ENCODE measurements at regions not wholly inside any gene's neighbourhood (a gene's known extent, or its start where the extent isn't known, plus 50 kb on each side); places are given as distances from the start of the nearest gene placed in this dataset.

- no peaks in the 10 kb centered on the region for H3K4me1 Mint-ChIP-seq
- Histone ChIP-seq H3K4me3 (ENCODE audit: low read length) (no peak overlapping the region), H3K36me3 (ENCODE audit: insufficient read depth, low read length) (no peaks in the 10 kb centered on the region), H3K4me1 (ENCODE audit: insufficient read depth, low read length) (no peaks in the 10 kb centered on the region), H3K27me3 (ENCODE audit: insufficient read depth, low read length, poor library complexity, severe bottlenecking) (no peaks in the 10 kb centered on the region), H3K27ac (ENCODE audit: low read depth, low read length) (no peak overlapping the region), H3K9me3 (ENCODE audit: low read length) (no peaks in the 10 kb centered on the region)
- no peak for DNase-seq
- ChIA-PET POLR2A (no interaction called here), CTCF (no interaction called here)
- H3K36me3 Mint-ChIP-seq, result no peaks in the 10 kb centered on the region
- no peak overlapping the region for H3K27ac Mint-ChIP-seq
- H3K27me3 Mint-ChIP-seq, result no peaks in the 10 kb centered on the region
- no peak overlapping the region for H3K4me3 Mint-ChIP-seq
- H3K9me3 Mint-ChIP-seq, result peaks cover 0 to 2% (median 0%) of the 10 kb centered on the region in 5 donors
Measured at GRCh38 chr2:150619607-150620330, 132.3 kb upstream of the RND3 start.

GRCh38 chr2:150618245-150618895 lies 130.9 kb upstream of the RND3 start:
- POLR2A ChIA-PET, result no interaction called here

DNA sequence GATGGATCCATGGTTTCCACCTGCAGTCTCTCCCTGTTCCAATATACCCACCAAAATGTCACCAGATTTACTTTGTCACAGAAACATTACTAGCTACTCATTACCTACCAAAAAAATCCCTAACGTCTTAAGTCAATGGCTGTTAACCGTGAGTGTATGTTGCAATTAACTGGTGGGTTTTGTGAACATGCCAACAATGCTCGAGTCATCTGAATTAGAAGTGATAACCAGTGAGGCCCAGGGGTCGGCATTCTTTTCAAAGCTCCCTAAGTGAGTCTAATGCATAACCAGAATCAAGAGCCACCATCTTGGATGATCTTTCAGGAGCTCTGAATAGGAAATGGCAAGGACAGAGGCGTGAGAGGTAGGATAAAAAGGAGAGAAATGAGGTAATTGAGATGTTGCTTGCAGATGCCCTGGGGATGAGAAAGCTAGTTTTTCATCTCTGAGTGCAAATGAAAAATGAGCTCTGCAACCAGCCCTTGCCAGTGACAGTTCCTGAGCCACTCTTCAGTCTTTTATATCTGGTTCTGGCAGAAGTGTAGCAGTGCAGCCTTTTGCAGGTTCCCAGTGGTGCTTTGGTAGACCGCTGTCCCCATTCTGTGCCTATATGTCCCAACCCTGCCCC lies 130.0 kb upstream of the RND3 start:
- H3K4me3 ChIP-seq (ENCODE audit: low read length), result no peak overlapping the region
- Mint-ChIP-seq H3K27ac (no peak overlapping the region), H3K4me3 (no peak overlapping the region), H3K4me1 (no peaks in the 10 kb centered on the region), H3K9me3 (peaks cover 0 to 2% (median 0%) of the 10 kb centered on the region in 5 donors), H3K27me3 (no peaks in the 10 kb centered on the region), H3K36me3 (no peaks in the 10 kb centered on the region)
- no peak overlapping the region for H3K27ac ChIP-seq (ENCODE audit: low read depth, low read length)
- POLR2A ChIA-PET, result no interaction called here
- H3K9me3 ChIP-seq (ENCODE audit: low read length), result no peaks in the 10 kb centered on the region
- H3K27me3 ChIP-seq (ENCODE audit: insufficient read depth, low read length, poor library complexity, severe bottlenecking), result no peaks in the 10 kb centered on the region
- no peak for DNase-seq
- no peaks in the 10 kb centered on the region for H3K36me3 ChIP-seq (ENCODE audit: insufficient read depth, low read length)
- CTCF ChIA-PET, result no interaction called here
- no peaks in the 10 kb centered on the region for H3K4me1 ChIP-seq (ENCODE audit: insufficient read depth, low read length)

More at GRCh38 chr2:150618245-150618895, 130.9 kb upstream of the RND3 start:
- Histone ChIP-seq H3K4me3 (ENCODE audit: low read length) (no peak overlapping the region), H3K27me3 (ENCODE audit: insufficient read depth, low read length, poor library complexity, severe bottlenecking) (no peaks in the 10 kb centered on the region), H3K36me3 (ENCODE audit: insufficient read depth, low read length) (no peaks in the 10 kb centered on the region), H3K9me3 (ENCODE audit: low read length) (no peaks in the 10 kb centered on the region), H3K4me1 (ENCODE audit: insufficient read depth, low read length) (no peaks in the 10 kb centered on the region), H3K27ac (ENCODE audit: low read depth, low read length) (no peak overlapping the region)
- DNase-seq, result no peak
- H3K9me3 Mint-ChIP-seq, result peaks cover 0 to 2% (median 0%) of the 10 kb centered on the region in 5 donors
- no peaks in the 10 kb centered on the region for H3K4me1 Mint-ChIP-seq
- H3K4me3 Mint-ChIP-seq, result no peak overlapping the region
- no peaks in the 10 kb centered on the region for H3K36me3 Mint-ChIP-seq
- H3K27ac Mint-ChIP-seq, result no peak overlapping the region
- CTCF ChIA-PET, result no interaction called here
- no peaks in the 10 kb centered on the region for H3K27me3 Mint-ChIP-seq

- Histone ChIP-seq H3K4me1 (ENCODE audit: insufficient read depth, low read length) (no peaks in the 10 kb centered on the region), H3K9me3 (ENCODE audit: low read length) (no peaks in the 10 kb centered on the region), H3K4me3 (ENCODE audit: low read length) (no peak overlapping the region), H3K36me3 (ENCODE audit: insufficient read depth, low read length) (no peaks in the 10 kb centered on the region), H3K27ac (ENCODE audit: low read depth, low read length) (no peak overlapping the region), H3K27me3 (ENCODE audit: insufficient read depth, low read length, poor library complexity, severe bottlenecking) (no peaks in the 10 kb centered on the region)
- DNase-seq, result no peak
- Mint-ChIP-seq H3K4me3 (no peak overlapping the region), H3K36me3 (no peaks in the 10 kb centered on the region), H3K27me3 (no peaks in the 10 kb centered on the region), H3K9me3 (no peaks in the 10 kb centered on the region), H3K4me1 (no peaks in the 10 kb centered on the region), H3K27ac (no peak overlapping the region)
- POLR2A ChIA-PET, result no interaction called here
- CTCF ChIA-PET, result no interaction called here
Measured at GRCh38 chr2:150612957-150613710, 125.7 kb upstream of the RND3 start.

DNA sequence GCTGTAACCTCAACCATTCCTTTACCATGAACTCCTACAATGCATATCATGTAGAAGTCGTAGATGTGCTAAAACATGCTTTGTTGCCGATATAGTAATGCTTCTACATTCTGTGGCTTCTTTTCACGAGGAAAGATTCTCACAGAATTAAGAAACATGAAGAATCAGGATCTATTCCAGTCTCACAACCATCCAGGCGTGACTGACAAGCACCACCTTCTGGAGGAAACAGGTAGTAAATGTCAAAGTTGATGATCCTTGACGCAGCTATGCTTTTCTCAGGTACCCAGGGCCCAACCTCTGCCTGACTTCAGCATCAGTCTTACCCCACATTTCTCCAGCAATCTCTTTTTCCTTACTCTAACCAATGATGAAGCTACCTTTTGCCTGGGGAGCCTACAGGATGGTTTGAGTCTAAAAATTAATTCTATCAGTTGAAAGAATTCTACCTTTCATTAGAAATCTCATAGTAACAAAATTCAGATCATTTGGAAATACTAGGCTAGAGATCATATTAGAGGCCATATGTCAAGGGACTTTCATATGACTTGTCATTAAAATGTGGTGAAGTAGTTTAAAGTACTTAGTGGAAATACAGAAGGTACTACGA lies 123.3 kb upstream of the RND3 start:
- H3K27ac Mint-ChIP-seq, result no peak overlapping the region

GRCh38 chr2:150609831-150610582 lies 122.5 kb upstream of the RND3 start:
- H3K9me3 Mint-ChIP-seq, result no peaks in the 10 kb centered on the region
- H3K27ac Mint-ChIP-seq, result no peak overlapping the region
- ChIA-PET POLR2A (no interaction called here), CTCF (no interaction called here)
- Histone ChIP-seq H3K4me3 (ENCODE audit: low read length) (no peak overlapping the region), H3K27ac (ENCODE audit: low read depth, low read length) (no peak overlapping the region), H3K9me3 (ENCODE audit: low read length) (no peaks in the 10 kb centered on the region), H3K4me1 (ENCODE audit: insufficient read depth, low read length) (no peaks in the 10 kb centered on the region), H3K27me3 (ENCODE audit: insufficient read depth, low read length, poor library complexity, severe bottlenecking) (no peaks in the 10 kb centered on the region), H3K36me3 (ENCODE audit: insufficient read depth, low read length) (no peaks in the 10 kb centered on the region)
- no peak for DNase-seq
- no peaks in the 10 kb centered on the region for H3K4me1 Mint-ChIP-seq
- H3K36me3 Mint-ChIP-seq, result no peaks in the 10 kb centered on the region
- H3K4me3 Mint-ChIP-seq, result no peak overlapping the region
- H3K27me3 Mint-ChIP-seq, result no peaks in the 10 kb centered on the region

More for the DNA sequence above, 123.3 kb upstream of the RND3 start:
- DNase-seq, result no peak
- H3K27me3 ChIP-seq (ENCODE audit: insufficient read depth, low read length, poor library complexity, severe bottlenecking), result no peaks in the 10 kb centered on the region
- no peaks in the 10 kb centered on the region for H3K9me3 ChIP-seq (ENCODE audit: low read length)
- H3K4me3 Mint-ChIP-seq, result no peak overlapping the region
- no peak overlapping the region for H3K4me3 ChIP-seq (ENCODE audit: low read length)
- H3K4me1 ChIP-seq (ENCODE audit: insufficient read depth, low read length), result no peaks in the 10 kb centered on the region
- H3K27ac ChIP-seq (ENCODE audit: low read depth, low read length), result no peak overlapping the region
- no peaks in the 10 kb centered on the region for H3K4me1 Mint-ChIP-seq
- H3K36me3 Mint-ChIP-seq, result no peaks in the 10 kb centered on the region
- no peaks in the 10 kb centered on the region for H3K9me3 Mint-ChIP-seq
- CTCF ChIA-PET, result no interaction called here
- POLR2A ChIA-PET, result no interaction called here
- no peaks in the 10 kb centered on the region for H3K27me3 Mint-ChIP-seq
- no peaks in the 10 kb centered on the region for H3K36me3 ChIP-seq (ENCODE audit: insufficient read depth, low read length)

GRCh38 chr2:150608341-150608740 lies 120.9 kb upstream of the RND3 start:
- H3K9me3 ChIP-seq (ENCODE audit: low read length), result no peaks in the 10 kb centered on the region
- no peaks in the 10 kb centered on the region for H3K4me1 Mint-ChIP-seq
- DNase-seq, result no peak
- H3K36me3 Mint-ChIP-seq, result no peaks in the 10 kb centered on the region
- no peaks in the 10 kb centered on the region for H3K27me3 Mint-ChIP-seq
- peaks cover 0 to 2% (median 0%) of the 10 kb centered on the region in 5 donors for H3K9me3 Mint-ChIP-seq
- H3K27ac ChIP-seq (ENCODE audit: low read depth, low read length), result no peak overlapping the region
- CTCF ChIA-PET, result no interaction called here
- H3K27ac Mint-ChIP-seq, result no peak overlapping the region
- no peaks in the 10 kb centered on the region for H3K36me3 ChIP-seq (ENCODE audit: insufficient read depth, low read length)
- POLR2A ChIA-PET, result no interaction called here
- H3K4me3 ChIP-seq (ENCODE audit: low read length), result no peak overlapping the region
- no peaks in the 10 kb centered on the region for H3K27me3 ChIP-seq (ENCODE audit: insufficient read depth, low read length, poor library complexity, severe bottlenecking)
- H3K4me1 ChIP-seq (ENCODE audit: insufficient read depth, low read length), result no peaks in the 10 kb centered on the region
- no peak overlapping the region for H3K4me3 Mint-ChIP-seq
